Body of pancreas (tissue), 4 donors: ENCODE measurements at regions not wholly inside any gene's neighbourhood (a gene's known extent, or its start where the extent isn't known, plus 50 kb on each side); places are given as distances from the start of the nearest gene placed in this dataset.

Source experiments
- ATAC-seq: fragments of 150-250 bp; one replicate; pipeline ENCODE4 v1.9.1; 2016
- DNase-seq, 4 donors: peaks; one replicate each; pipeline ENCODE4 v3.0.0-alpha.2; 2019
- H3K27ac ChIP-seq, 4 donors: fragments of 200-600 bp; sonication (generic); 1 replicate in 3 of 4; 2 replicates in 1 of 4; pipeline versions ENCODE4 v1.5.1 to v1.6.1; 2016 to 2019; ENCODE audit warnings: mild to moderate bottlenecking in 1 of 4, mixed read lengths in 1 of 4, moderate library complexity in 1 of 4
- H3K27me3 ChIP-seq, 2 donors: fragments of 200-600 bp; sonication (generic); one replicate each; pipeline ENCODE4 v1.6.0; 2016; ENCODE audit warnings: mild to moderate bottlenecking in 1 of 2
- H3K36me3 ChIP-seq, 2 donors: fragments of 200-600 bp; sonication (generic); replicated peaks in 1 of 2; 2 replicates each; pipeline ENCODE4 v1.5.1; 2016; ENCODE audit warnings: low read depth in 2 of 2; ENCODE audit not compliant: insufficient read depth in 1 of 2
- H3K4me1 ChIP-seq: fragments of 200-600 bp; sonication (generic); one replicate; pipeline ENCODE4 v1.6.0; 2016
- H3K4me3 ChIP-seq, 2 donors: fragments of 200-600 bp; sonication (generic); 1 replicate in 1 of 2; 2 replicates in 1 of 2; pipeline ENCODE4 v1.5.1; 2016 to 2019
- H3K9me3 ChIP-seq, 3 donors: fragments of 200-600 bp; sonication (generic); 1 replicate in 2 of 3; 2 replicates in 1 of 3; pipeline ENCODE4 v1.5.1; 2016
- POLR2A ChIP-seq, 3 donors: fragments of 450-650 bp; IDR thresholded peaks; one replicate each; pipeline ENCODE4 v1.6.1; 2016; ENCODE audit warnings: antibody characterized with exemption in 3 of 3, mild to moderate bottlenecking in 2 of 3
- WGBS, 2 donors: methylation state at CpG; one replicate each; pipeline ENCODE4 v1.1.5; 2017; 5-methylcytosine and 5-hydroxymethylcytosine counted together
- intact Hi-C: fragments of 100-400 bp; cut with DNase I; formaldehyde crosslinking; loops from one replicate; pipeline ENCODE4 v1.15.1; 2023
- TF ChIP-seq, protein P1 (sequence below), 7 experiments: fragments of 450-650 bp in 4 of 7; fragments of 200-600 bp in 3 of 7; sonication (generic) in 3 of 7; IDR thresholded peaks; one replicate each; pipeline ENCODE4 v1.5.1; 2016 to 2019; ENCODE audit warnings: antibody characterized with exemption in 7 of 7

DNA sequence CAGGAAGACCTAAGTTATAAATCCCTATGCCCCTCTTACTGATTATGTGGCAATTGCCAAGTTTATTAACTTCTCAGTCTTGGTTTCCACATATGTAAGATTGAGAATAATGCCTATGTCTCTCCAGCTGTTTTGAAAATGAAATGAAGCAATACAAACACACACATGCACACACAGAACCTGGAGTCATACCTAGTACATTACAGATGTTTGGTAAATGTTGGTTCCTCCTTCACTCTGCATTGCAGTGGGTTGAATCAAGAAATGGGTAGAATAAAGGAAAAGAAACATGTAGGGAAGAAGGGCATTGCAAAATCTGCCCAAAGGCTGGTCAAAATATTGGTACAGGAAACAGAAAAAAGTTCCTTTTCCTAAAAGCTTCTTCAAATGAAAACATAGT lies 309.9 kb upstream of the EMCN start:
- no peak overlapping the region for H3K27ac ChIP-seq
- no peaks in the 10 kb centered on the region for H3K27me3 ChIP-seq
- intact Hi-C loops: no loop called here
- no peaks in the 10 kb centered on the region for H3K9me3 ChIP-seq
- H3K36me3 ChIP-seq: no peaks in the 10 kb centered on the region
- ATAC-seq (no peak), DNase-seq (no peak)
- no peak overlapping the region for H3K4me3 ChIP-seq
- H3K4me1 ChIP-seq: peaks cover 10% of the 10 kb centered on the region
- TF ChIP-seq, protein P1, sequence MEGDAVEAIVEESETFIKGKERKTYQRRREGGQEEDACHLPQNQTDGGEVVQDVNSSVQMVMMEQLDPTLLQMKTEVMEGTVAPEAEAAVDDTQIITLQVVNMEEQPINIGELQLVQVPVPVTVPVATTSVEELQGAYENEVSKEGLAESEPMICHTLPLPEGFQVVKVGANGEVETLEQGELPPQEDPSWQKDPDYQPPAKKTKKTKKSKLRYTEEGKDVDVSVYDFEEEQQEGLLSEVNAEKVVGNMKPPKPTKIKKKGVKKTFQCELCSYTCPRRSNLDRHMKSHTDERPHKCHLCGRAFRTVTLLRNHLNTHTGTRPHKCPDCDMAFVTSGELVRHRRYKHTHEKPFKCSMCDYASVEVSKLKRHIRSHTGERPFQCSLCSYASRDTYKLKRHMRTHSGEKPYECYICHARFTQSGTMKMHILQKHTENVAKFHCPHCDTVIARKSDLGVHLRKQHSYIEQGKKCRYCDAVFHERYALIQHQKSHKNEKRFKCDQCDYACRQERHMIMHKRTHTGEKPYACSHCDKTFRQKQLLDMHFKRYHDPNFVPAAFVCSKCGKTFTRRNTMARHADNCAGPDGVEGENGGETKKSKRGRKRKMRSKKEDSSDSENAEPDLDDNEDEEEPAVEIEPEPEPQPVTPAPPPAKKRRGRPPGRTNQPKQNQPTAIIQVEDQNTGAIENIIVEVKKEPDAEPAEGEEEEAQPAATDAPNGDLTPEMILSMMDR (IDR thresholded peaks at IDR 0.05): no peak
- no peak for TF ChIP-seq POLR2A (IDR thresholded peaks at IDR 0.05)

DNA sequence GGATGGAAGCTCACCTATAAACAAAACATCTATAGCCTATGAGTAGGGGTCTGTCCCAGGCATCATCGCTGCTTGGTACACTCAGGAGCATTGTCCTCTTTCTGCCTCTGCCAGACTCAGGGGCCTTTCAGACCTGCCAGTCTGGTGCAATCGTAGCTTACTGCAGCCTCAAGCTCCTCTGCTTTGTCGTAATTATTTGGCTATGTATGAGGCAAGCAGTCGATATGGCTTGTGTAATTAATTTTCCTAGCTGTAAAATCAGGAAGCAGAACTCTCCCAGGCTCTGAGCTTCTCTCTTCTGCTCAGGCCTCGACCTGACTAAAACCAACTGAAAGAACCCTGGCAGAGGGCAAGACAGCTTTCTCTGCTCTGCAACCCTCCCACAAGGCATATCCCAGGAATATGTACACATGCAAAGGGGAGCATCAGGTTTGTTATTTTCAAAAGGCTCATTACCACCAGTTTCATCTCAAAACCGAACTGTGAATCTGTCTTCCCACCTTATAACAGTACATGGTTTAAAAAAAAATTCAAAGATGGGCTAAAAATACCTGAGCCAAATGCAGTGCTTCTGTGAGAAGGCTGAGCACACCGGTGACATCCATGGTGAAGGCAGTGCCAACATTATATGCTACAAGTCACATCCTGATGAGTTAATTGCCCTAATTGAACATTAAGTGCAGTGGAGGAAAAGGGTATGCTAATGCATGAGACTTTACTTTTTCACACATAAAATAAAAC lies 309.2 kb upstream of the EMCN start:
- TF ChIP-seq POLR2A (IDR thresholded peaks at IDR 0.05): no peak
- TF ChIP-seq, protein P1 (IDR thresholded peaks at IDR 0.05): no peak
- no peak overlapping the region for H3K4me3 ChIP-seq
- H3K27me3 ChIP-seq: no peaks in the 10 kb centered on the region
- peak in 1 of 4 donors; percentile 6 for DNase-seq
- 42% methylated on average over 7 of the region's 7 CpGs for WGBS, 2 donors
- H3K36me3 ChIP-seq: no peaks in the 10 kb centered on the region
- no peaks in the 10 kb centered on the region for H3K9me3 ChIP-seq
- H3K27ac ChIP-seq: no peak overlapping the region
- no peak for ATAC-seq
- H3K4me1 ChIP-seq: peaks cover 10% of the 10 kb centered on the region
- intact Hi-C loops: no loop called here

GRCh38 chr4:100826067-100826466 lies 308.2 kb upstream of the EMCN start:
- ATAC-seq (no peak), DNase-seq (no peak)
- H3K4me3 ChIP-seq: no peak overlapping the region
- H3K27me3 ChIP-seq: no peaks in the 10 kb centered on the region
- intact Hi-C loops: no loop called here
- TF ChIP-seq, protein P1 (IDR thresholded peaks at IDR 0.05): no peak
- no peak for TF ChIP-seq POLR2A (IDR thresholded peaks at IDR 0.05)
- H3K27ac ChIP-seq: no peak overlapping the region
- H3K9me3 ChIP-seq: no peaks in the 10 kb centered on the region
- H3K36me3 ChIP-seq: no peaks in the 10 kb centered on the region
- peaks cover 10% of the 10 kb centered on the region for H3K4me1 ChIP-seq

DNA sequence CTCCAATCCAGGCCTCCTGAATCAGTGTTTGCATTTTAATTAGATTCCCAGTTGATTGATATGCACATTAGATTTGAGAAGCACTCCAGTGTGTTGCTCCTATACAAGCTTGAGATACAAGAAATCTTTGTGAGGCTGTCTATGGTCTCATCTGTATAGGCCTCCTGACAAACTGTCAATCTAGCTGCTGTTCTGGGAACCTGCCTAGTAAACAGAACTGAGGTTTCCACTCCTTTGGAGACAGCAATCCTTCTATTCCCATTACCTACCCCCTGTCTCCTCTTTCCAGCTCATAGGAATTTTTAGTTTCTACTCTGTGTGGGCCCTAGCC lies 306.1 kb upstream of the EMCN start:
- H3K27me3 ChIP-seq: no peaks in the 10 kb centered on the region
- no peak overlapping the region for H3K4me3 ChIP-seq
- intact Hi-C loops: no loop called here
- H3K36me3 ChIP-seq: no peaks in the 10 kb centered on the region
- peaks cover 10% of the 10 kb centered on the region for H3K4me1 ChIP-seq
- no peak overlapping the region for H3K27ac ChIP-seq
- ATAC-seq (no peak), DNase-seq (no peak)
- no peaks in the 10 kb centered on the region for H3K9me3 ChIP-seq
- no peak for TF ChIP-seq POLR2A (IDR thresholded peaks at IDR 0.05)
- TF ChIP-seq, protein P1 (IDR thresholded peaks at IDR 0.05): no peak
